HG03460 (cell line): ENCODE measurements at regions not wholly inside any gene's neighbourhood (a gene's known extent, or its start where the extent isn't known, plus 50 kb on each side); places are given as distances from the start of the nearest gene placed in this dataset.
A peak's percentile ranks its signal among the peaks of the same experiment; 100 is the strongest.

Source experiments
- ATAC-seq: cut with Tn5 transposase; IDR thresholded peaks from one replicate; pipeline ENCODE4 v1.9.1; 2021; ENCODE audit not compliant: unreplicated experiment

DNA sequence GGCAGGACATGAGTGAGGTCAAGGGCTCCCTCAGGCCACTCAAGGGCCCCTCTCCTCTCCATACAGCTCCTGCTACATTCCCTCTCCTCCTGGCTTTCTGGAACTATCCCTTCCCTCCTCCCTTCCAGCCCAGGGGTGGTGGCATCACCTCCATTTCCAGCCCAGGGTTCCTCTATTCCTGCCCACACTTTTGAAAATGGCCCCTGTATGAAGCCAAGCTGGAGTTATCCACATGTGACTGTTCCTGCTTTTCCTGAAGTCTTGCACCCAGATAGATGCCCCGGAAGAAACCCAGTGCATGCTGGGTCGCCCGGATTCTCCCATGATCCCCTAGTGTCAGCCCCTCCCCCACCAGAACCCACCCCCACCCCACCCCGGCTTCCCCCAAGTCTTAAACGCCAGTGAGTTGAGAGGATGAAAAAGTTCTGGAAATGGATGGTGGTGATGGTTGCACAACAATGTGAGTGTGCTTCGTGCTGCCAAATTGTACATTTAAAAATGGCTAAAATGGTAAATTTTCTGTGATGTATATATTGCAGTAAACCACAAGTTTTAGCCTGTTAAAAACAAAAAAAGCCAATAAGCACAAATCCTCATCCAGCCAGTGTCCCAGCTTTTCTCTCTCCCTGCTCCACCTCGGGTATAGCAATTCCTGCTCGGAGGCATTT, 136.9 kb downstream of the SCARB1 start:
- ATAC-seq, result no peak

DNA sequence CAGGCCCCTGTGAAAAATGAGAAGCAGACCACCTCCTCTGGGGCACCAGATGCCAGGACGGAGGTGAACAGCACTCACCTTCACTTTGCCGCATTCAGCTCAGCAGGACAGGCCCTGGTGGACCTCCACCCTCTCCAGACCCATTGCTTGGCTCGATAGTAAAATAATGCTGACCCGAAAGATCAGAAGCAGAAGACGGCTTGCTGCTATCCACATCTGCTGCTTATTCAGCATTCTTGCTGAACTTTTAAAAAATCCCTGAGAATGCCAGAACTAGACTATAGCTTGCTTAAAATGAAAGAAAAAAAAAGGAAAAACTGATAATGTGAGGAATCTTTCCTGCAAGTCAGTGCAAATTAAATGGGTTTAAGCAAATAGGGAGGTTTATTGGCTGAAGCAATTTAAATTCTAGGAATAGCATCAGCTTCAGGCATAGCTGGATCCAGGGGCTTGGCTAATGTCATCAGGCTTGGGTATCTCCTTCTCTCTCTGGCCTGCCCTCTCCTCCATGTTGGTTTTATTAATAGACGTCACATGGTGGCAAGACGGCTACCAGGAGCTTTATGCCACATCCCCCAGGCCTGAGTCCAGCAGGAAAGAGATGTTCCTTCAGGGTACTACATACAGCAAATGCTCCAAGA, 137.9 kb downstream of the SCARB1 start:
- no peak for ATAC-seq

DNA sequence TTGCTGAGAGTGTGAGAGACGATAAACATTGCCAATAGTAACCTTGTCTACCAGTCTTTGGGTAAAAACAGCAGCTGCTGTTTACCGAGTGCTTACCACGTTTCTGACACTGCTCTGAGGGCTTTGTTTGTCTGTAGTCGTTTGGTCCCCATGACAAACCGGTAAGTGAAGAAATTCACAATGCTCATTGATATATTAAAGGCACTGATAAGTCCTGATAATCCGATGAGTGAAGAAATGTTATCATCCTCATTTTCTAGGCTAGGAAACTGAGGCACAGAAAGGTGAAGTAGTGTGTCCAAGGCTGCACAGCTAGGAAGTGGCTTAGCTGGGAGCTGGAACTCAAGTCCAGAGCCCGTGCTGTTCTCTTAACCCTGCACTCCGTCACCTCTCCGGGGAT, 138.6 kb downstream of the SCARB1 start:
- no peak for ATAC-seq

DNA sequence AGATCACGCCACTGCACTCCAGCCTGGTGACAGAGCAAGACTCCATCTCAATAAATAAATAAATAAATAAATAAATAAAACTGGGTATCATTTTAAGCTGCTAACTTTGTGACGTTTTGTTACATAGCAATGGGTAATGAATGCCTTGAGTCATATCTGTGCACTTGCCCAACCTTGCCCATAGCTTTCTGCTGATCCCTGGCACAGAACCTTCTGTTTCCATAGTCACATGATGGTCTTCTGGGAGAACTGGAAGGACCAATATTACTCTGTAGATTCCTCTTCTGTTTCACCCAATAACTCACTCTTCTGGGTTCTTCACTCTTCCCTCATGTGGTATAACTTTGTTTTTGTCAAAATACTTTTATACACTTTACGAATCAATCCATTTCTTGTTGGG, 140.8 kb downstream of the SCARB1 start:
- ATAC-seq, result no peak

DNA sequence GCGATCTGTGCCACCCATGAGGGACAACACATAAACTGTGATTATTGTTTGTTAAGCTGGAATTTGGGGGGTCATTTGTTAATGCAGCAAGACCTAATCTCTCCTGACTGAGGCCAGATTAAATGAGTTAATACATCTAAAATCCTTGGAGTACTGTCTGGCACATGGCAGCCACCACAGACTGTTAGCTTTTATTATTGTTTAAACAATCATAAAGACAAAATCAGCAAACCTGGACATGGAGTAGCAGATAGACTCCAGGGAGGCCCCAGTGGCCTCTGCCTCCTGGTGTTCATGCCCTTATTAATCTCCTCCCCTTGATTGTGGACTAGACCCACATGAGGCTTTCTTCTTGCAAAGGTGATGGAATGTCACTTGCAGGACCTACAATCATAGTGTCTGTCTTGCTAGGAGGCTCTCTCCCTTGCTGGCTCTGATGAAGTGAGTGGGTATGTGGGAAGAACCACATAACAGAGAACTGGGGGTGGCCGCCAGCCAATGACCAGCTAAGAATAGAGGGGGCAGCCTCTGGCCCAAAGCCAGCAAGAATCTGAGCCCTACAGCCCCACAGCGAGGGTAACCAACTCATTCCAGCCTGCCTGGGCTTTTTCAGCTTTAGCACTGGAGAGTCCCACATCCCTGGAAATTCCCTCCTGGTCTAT, 142.0 kb downstream of the SCARB1 start:
- no peak for ATAC-seq

DNA sequence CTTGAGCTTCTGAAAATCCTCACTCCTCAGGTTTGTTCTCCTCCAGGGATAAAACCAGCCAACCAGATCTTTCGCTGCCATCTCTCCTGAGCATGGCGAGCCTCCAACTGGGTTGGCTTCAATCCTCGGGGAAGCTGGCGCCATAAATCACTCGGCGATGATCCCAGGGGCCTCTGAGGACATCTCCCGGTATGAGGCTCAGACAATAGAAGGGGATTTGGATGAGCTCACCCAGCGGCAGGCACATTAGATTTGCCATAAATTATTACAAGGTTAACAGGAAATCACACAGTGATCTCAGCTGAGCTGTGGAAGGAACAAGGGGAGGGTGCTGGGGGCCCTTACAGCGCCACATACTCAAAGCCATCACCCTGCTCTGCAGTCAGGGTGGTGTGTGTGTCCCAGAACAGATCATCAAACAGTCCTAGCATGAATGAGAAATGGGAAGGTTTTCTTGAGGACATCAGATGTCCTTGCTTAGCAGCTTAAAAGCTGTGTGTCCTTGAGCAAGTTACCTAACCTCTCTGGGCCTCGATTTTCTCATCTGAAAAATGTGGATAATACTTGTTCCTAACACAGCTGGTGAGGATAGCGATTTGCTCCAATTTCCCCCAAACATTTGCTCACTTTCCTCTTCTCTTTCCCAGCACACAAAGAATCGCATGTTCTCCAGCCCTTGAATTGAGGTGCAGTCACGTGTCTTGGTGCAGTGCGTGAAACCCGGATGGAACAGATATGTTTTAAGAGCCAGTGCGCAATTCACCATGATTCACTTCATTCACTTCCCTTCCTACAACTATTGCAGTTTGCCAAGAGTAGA, 142.8 kb downstream of the SCARB1 start:
- no peak for ATAC-seq

DNA sequence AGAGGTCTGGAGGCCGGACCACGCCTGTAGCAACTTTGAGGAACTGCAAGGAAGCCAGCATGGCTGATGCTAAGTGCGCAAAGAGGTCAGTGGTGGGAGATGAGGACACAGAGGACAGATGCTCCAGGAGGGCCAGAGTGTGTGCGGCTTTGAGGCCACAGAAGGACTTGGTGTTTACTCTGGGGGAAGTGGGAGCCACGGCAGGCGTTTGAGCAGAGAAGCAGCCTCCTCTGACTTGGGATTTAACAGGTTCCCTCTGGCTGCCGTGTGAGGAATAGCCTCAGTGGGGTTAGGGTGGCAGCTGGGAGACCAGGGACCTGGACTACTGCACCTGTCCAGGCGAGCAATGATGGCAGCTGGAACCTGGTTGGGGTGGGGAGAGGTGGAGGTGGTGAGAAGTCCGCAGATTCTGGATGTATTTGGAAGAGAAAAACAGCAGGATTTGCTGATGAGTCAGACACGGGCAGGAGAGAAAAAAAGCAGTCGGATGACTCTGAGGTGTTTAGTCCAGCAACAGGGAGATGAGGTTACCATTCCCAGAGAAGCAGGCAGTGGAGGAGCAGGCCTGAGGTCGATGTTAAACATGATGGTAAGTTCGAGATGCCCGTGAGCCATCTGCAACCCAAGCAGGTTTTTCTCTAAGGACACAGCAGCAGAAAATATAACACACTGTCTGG, 143.5 kb downstream of the SCARB1 start:
- ATAC-seq, result no peak

DNA sequence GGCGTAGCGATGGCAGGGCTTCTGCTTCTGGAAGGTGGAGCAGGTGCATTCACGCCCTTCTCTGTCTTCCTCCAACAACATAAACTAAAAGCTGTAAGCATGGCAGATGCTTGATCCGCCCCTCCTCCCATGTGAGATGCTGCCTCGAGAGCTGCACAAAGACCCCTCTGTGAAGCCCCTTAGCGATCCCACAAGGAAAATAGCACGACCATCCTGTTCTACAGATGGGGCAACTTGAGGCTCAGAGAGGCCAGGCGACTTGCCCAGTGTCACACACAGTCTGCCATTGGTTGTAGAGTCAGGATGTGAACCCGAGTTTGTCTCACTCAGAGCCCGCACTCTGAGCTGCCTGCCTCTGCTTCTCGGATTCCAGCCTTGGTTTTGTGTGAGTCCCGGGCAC, 144.4 kb downstream of the SCARB1 start:
- no peak for ATAC-seq

DNA sequence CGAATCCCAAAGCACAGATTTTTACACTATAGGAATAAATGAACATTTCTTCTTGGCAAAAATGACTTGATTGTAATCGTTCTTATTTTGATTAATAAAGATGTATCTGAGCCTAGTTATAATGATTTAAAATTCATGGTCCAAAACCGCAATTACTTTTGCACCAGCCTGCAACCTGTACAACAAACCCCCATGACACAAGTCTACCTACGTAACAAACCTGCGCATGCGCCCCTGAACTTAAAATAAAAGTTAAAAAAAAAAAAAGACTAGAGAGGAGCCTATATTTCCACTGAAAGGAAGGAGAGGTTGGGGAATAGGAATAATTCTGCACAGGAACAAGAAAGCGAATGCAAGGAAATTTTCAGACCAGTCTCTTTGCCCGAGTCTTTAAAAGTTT, 145.2 kb downstream of the SCARB1 start:
- no peak for ATAC-seq

DNA sequence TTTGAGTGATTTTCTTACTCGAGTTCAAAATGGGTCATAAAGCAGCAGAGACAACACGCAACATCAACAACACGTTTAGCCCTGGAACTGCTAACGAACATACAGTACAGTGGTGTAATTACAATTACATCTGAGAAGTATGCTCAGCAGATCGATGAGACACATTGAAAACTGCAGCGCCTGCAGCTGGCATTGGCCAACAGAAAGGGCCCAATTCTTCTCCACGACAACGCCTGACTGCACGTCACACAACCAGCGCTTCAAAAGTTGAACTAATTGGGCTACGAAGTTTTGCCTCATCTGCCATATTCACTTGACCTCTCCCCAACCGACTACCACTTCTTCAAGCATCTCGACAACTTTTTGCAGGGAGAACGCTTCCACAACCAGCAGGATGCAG, 145.6 kb downstream of the SCARB1 start:
- no peak for ATAC-seq

DNA sequence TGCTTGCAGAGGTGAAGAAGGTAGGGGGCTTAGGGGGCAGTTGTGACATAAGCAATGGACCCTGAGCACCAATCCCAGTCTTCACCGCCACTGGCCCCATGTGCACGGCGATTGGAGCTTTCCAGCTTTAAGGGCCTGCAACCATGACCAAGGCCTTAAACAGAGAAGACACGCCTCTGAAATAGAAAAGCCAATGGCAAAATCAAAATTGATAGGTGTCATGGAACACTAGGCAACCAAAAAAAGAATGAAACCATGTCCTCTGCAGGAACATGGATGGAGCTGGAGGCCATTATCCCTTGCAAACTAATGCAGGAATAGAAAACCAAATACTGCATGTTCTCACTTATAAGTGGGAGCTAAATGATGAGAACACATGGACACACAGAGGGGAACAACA, 146.3 kb downstream of the SCARB1 start:
- ATAC-seq, result no peak

DNA sequence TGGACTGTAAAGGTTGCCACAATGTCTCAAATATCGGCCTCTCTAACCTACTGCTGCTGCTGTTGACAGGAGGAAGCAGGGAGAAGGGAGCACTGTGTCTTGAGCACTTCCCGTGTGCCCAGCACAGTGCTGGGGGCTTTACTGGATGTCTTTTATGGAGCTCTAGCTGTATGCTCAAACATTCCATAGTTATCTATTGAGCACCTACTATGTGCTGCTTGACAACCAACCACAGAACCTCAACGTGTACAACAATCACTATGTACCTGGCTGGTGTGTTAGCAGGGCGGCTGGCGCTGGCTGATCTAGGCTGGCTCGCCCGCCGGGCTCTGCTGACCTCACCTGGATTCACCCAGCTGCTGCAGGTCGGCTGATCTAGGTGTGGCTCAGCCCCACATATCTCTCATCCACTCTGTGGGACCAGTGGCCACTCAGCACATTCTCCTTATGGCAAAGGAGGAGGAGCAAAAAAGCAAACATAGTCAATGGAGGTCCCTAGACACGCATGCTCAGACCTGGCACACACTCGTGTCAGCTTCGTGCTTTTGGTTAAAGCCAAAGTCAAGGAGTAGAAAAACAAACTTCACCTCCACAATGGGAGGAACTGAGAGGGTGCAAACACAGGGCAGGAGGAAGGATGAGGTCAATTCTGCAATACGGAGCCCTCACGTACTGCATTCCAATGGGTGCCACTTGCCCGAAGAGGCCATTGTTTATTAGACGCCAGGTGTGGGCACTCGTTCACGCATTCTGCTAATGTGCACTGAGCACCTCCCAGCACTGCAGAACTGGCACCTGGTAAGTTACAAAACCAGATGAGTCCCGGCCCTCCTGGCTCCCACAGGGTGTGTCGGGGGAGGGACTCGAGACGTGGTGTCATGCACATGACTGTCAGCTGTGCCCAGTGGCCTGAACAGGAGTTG, 147.2 kb downstream of the SCARB1 start:
- no peak for ATAC-seq

DNA sequence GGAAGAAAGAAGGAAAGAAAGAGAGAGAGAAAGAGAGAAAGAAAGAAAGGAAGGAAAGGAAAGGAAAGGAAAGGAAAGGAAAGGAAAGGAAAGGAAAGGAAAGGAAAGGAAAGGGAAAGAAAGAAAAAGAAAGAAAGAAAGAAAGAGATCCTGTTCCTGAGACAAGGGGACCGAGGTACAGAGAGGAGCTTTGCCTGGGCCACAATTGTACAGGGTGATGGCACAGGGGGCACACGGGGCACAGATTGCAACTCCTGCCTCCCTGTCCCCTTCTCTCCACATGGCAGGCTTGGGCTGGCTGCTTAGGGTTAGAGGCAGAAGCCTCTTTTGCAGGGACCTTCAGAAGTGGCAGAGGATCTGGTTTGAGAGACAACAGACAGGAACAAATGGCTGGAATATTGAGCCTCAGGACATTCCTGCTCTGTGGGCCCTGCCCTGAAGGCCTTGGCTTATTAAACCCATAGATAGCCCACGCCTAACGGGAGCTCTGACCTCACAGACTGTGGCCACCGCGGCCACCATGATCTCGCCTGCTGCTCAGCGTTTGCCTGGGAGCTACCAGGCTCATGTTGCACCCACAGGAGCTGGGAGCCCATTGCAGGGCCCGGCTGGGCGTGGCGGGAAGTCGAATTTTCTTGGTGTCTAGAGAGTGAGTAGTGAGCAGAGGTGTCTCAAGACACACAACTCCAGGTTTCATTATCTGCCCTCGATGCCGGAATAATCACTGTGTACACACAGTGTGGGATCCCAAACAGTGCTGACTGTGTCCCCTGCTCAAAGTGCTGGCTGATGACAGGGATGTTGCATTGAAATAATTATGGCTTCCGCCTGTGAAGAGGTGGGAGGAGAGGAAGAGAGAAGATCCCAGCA, 147.9 kb upstream of the NCOR2 start:
- ATAC-seq, result no peak

DNA sequence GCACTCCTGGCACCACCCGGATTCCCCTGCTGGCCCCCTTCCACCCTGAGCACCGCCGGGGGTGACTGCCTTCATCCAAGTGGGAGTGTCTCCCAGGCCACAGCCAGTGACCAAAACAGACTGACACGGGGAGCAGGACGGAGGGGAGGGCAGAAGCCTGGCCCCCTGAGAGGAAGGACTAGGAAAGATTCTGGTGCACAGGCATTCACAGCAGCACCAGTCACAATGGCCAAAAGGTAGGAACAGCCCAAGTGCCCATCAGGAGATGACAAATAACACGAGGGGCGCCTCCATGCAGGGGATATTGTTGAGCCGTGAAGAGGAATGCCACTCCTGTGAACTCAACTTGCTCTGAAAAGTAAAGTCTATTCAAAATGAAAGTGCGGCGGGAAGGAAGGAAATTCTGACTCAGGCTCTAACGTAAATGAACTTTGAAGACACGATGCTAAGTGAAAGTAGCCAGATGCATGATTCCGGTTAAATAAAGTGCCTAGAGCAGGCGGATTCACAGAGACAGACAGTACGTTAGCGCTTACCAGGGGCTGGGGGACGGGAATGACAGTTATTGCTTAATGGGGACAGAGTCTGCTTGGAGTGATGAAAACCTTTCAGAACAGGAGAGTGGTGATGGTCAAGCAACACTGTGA, 146.1 kb upstream of the NCOR2 start:
- ATAC-seq, result peak; percentile 78

DNA sequence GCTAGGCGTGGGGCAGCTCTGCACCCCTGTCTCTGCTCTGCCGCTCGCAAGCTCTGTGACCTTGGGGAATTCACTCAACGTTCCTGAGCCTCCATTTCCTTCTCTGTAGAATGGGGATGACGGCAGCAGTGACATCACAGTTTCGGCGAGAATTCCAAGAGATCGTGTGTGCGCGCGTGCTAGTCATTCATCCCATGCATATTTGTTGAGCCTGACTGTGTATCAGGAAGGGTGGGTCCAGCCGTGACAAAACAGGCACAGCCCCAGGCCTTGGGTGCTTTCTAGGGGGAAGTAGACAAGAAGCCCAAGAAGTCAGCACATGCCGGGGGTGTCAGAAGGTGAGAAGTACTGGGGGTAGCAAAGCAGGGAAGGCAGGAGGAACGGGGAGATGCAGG, 145.6 kb upstream of the NCOR2 start:
- peak; percentile 43 for ATAC-seq

DNA sequence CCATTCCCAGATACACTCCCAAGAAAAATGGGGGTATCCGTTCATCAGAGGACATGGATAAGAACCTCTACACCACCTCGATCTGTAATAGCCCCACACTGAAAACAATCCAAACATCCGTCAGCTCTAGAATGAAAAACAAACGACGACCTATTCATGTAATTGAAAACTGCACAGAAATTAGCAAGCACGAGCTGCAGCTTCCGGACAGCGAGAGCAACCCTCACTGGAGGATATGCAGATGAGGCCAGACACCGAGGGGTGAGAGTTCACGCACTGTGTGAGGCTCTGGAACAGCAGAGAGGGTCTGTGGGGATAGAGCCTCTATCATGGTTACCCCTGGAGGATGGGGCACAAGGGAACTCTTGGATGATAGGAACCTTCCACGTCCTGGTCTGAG, 143.9 kb upstream of the NCOR2 start:
- no peak for ATAC-seq

DNA sequence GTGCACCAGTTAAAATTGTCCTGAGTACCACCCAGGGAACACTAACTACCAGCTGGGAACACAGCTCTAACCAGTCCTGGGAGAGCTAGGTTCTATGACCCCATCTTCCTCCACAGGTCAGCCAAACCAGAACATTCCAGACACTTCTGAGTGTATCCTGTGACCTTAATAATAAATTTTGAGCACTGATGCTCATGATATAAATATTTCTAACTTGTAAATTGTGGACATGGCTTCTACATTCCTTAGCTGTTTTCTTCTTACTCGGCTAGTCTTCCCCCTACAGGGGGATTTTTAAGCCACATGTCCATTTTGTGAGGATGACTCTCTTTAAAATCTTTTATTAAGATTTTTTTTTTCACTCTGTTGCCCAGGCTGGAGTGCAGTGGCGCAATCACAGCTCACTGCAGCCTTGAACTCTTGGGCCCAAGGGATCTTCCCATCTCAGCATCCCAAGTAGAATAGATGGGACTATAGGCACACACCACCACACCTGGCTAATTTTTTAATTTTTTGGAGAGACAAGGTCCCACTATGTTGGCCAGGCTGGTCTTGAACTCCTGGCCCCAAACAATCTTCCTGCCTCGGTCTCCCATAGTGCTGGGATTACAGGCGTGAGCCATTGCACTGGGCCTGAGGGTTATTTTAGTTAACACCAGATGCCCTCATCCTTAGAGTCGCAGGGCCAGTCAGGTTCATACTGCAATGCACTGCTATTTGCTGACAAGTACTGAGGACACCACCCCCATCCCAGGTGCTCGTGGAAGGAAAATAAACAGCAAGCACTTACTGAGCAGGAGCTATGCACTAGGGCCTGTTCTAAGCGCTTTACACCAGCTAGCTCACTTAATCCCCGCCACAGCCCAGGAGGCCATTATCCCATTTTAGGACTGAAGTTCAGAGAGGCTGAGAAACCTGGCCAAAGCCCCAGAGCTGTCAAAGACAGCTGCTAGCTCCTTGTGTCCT, 142.6 kb upstream of the NCOR2 start:
- ATAC-seq, result no peak
